Mesothelial cell of epicardium (in vitro differentiated cells): ENCODE measurements at regions not wholly inside any gene's neighbourhood (a gene's known extent, or its start where the extent isn't known, plus 50 kb on each side); places are given as distances from the start of the nearest gene placed in this dataset.

Experiments used
- DNase-seq, 2 experiments: peaks; one replicate each; pipeline ENCODE4 v3.0.0; 2021; ENCODE audit warnings: low spot score in 2 of 2; ENCODE audit not compliant: unreplicated experiment in 2 of 2
- H3K27ac Mint-ChIP-seq: 2 replicates; pipeline ENCODE4 v1.8.0; 2021; ENCODE audit warnings: mixed read lengths
- H3K27me3 Mint-ChIP-seq: 2 replicates; pipeline ENCODE4 v1.8.0; 2021; ENCODE audit warnings: low read depth, mixed read lengths
- H3K36me3 Mint-ChIP-seq: 2 replicates; pipeline ENCODE4 v1.8.0; 2021; ENCODE audit warnings: mixed read lengths
- H3K4me1 Mint-ChIP-seq: 2 replicates; pipeline ENCODE4 v1.8.0; 2021; ENCODE audit warnings: mixed read lengths
- H3K4me3 Mint-ChIP-seq: 2 replicates; pipeline ENCODE4 v1.8.0; 2021; ENCODE audit warnings: mild to moderate bottlenecking, moderate library complexity, mixed read lengths
- H3K9me3 Mint-ChIP-seq: 2 replicates; pipeline ENCODE4 v1.8.0; 2021; ENCODE audit warnings: mixed read lengths
- CTCF ChIP-seq: fragments of 200-600 bp; sonication (generic); IDR thresholded peaks from one replicate; pipeline ENCODE4 v1.5.0; 2021; ENCODE audit warnings: antibody characterized with exemption; ENCODE audit not compliant: unreplicated experiment

GRCh38 chr5:52693836-52694235 lies 93.9 kb upstream of the ITGA1 start:
- Mint-ChIP-seq H3K4me1 (peaks cover 29% of the 10 kb centered on the region), H3K36me3 (no peaks in the 10 kb centered on the region), H3K27ac (no peak overlapping the region), H3K27me3 (no peaks in the 10 kb centered on the region), H3K9me3 (no peaks in the 10 kb centered on the region), H3K4me3 (no peak overlapping the region)
- TF ChIP-seq CTCF = no peak
- DNase-seq = no peak

GRCh38 chr5:52694648-52695047 lies 93.1 kb upstream of the ITGA1 start:
- Mint-ChIP-seq H3K27me3 (no peaks in the 10 kb centered on the region), H3K4me1 (peaks cover 29% of the 10 kb centered on the region), H3K36me3 (no peaks in the 10 kb centered on the region), H3K27ac (no peak overlapping the region), H3K4me3 (no peak overlapping the region), H3K9me3 (no peaks in the 10 kb centered on the region)
- DNase-seq = no peak
- no peak for TF ChIP-seq CTCF

GRCh38 chr5:52702877-52703276 lies 84.8 kb upstream of the ITGA1 start:
- no peaks in the 10 kb centered on the region for H3K36me3 Mint-ChIP-seq
- no peak for DNase-seq
- H3K4me3 Mint-ChIP-seq = no peak overlapping the region
- no peak overlapping the region for H3K27ac Mint-ChIP-seq
- no peak for TF ChIP-seq CTCF
- H3K27me3 Mint-ChIP-seq = no peaks in the 10 kb centered on the region
- no peaks in the 10 kb centered on the region for H3K9me3 Mint-ChIP-seq
- peaks cover 3% of the 10 kb centered on the region for H3K4me1 Mint-ChIP-seq

- Mint-ChIP-seq H3K27me3 (no peaks in the 10 kb centered on the region), H3K4me1 (peaks cover 7% of the 10 kb centered on the region), H3K4me3 (no peak overlapping the region), H3K36me3 (no peaks in the 10 kb centered on the region), H3K9me3 (no peaks in the 10 kb centered on the region), H3K27ac (no peak overlapping the region)
- TF ChIP-seq CTCF = no peak
- DNase-seq = no peak
Observed at GRCh38 chr5:52703321-52703720, 84.4 kb upstream of the ITGA1 start.

GRCh38 chr5:52705720-52706119 lies 82.0 kb upstream of the ITGA1 start:
- no peak overlapping the region for H3K27ac Mint-ChIP-seq
- H3K9me3 Mint-ChIP-seq = no peaks in the 10 kb centered on the region
- no peak for DNase-seq
- H3K27me3 Mint-ChIP-seq = no peaks in the 10 kb centered on the region
- H3K4me3 Mint-ChIP-seq = no peak overlapping the region
- H3K4me1 Mint-ChIP-seq = peaks cover 18% of the 10 kb centered on the region
- TF ChIP-seq CTCF = no peak
- H3K36me3 Mint-ChIP-seq = no peaks in the 10 kb centered on the region

- no peaks in the 10 kb centered on the region for H3K36me3 Mint-ChIP-seq
- no peaks in the 10 kb centered on the region for H3K27me3 Mint-ChIP-seq
- TF ChIP-seq CTCF = no peak
- H3K4me3 Mint-ChIP-seq = no peak overlapping the region
- H3K27ac Mint-ChIP-seq = no peak overlapping the region
- DNase-seq = no peak
- H3K9me3 Mint-ChIP-seq = no peaks in the 10 kb centered on the region
- H3K4me1 Mint-ChIP-seq = peaks cover 20% of the 10 kb centered on the region
Observed at GRCh38 chr5:52706775-52707174, 80.9 kb upstream of the ITGA1 start.
